Breast epithelium (tissue), 3 donors: ENCODE measurements at regions not wholly inside any gene's neighbourhood (a gene's known extent, or its start where the extent isn't known, plus 50 kb on each side); places are given as distances from the start of the nearest gene placed in this dataset.

ENCODE experiments used
- POLR2A ChIP-seq: fragments of 450-650 bp; IDR thresholded peaks from one replicate; pipeline ENCODE4 v1.6.1; 2016; ENCODE audit warnings: antibody characterized with exemption, mild to moderate bottlenecking, moderate library complexity
- POLR2AphosphoS5 ChIP-seq, 3 donors: sonication (generic); formaldehyde crosslinking; IDR thresholded peaks; one replicate each; pipeline ENCODE4 v1.6.1; 2017; ENCODE audit warnings: antibody characterized with exemption in 3 of 3
- TF ChIP-seq, protein P1 (sequence below), 3 donors: fragments of 450-650 bp; IDR thresholded peaks; one replicate each; pipeline ENCODE4 v1.5.1; 2016 to 2017; ENCODE audit warnings: antibody characterized with exemption in 3 of 3, mild to moderate bottlenecking in 3 of 3, moderate library complexity in 3 of 3

DNA sequence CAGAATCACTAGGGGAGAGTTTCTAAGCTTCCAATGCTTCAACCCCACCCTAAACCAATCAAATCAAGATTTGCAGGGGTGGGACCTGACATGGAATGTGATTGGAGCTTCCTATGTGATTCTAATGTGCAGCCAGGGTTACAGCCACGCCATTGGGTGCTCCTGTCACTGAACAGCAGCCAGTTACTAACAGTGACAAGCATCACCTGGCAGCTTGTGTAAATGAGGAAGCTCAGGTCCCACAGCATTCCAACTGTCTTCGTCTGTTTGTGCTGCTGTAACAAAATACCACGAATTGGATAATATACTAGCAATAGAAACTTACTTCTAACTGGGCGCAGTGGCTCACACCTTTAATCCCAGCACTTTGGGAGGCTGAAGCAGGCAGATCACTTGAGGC, 294.9 kb downstream of the SHQ1 start:
- TF ChIP-seq, protein P1, sequence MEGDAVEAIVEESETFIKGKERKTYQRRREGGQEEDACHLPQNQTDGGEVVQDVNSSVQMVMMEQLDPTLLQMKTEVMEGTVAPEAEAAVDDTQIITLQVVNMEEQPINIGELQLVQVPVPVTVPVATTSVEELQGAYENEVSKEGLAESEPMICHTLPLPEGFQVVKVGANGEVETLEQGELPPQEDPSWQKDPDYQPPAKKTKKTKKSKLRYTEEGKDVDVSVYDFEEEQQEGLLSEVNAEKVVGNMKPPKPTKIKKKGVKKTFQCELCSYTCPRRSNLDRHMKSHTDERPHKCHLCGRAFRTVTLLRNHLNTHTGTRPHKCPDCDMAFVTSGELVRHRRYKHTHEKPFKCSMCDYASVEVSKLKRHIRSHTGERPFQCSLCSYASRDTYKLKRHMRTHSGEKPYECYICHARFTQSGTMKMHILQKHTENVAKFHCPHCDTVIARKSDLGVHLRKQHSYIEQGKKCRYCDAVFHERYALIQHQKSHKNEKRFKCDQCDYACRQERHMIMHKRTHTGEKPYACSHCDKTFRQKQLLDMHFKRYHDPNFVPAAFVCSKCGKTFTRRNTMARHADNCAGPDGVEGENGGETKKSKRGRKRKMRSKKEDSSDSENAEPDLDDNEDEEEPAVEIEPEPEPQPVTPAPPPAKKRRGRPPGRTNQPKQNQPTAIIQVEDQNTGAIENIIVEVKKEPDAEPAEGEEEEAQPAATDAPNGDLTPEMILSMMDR (IDR thresholded peaks at IDR 0.05): no peak
- no peak for TF ChIP-seq POLR2A
- TF ChIP-seq POLR2AphosphoS5 (IDR thresholded peaks at IDR 0.05): no peak
